NOMO-1 treated with dmso at 0.1 percent for 144 hours (cell line): ENCODE measurements at regions not wholly inside any gene's neighbourhood (a gene's known extent, or its start where the extent isn't known, plus 50 kb on each side); places are given as distances from the start of the nearest gene placed in this dataset.

Experiments
- DNase-seq: peaks from one replicate; lab custom pipeline; 2025; ENCODE audit not compliant: unreplicated experiment; lab: John Stamatoyannopoulos, UW

DNA sequence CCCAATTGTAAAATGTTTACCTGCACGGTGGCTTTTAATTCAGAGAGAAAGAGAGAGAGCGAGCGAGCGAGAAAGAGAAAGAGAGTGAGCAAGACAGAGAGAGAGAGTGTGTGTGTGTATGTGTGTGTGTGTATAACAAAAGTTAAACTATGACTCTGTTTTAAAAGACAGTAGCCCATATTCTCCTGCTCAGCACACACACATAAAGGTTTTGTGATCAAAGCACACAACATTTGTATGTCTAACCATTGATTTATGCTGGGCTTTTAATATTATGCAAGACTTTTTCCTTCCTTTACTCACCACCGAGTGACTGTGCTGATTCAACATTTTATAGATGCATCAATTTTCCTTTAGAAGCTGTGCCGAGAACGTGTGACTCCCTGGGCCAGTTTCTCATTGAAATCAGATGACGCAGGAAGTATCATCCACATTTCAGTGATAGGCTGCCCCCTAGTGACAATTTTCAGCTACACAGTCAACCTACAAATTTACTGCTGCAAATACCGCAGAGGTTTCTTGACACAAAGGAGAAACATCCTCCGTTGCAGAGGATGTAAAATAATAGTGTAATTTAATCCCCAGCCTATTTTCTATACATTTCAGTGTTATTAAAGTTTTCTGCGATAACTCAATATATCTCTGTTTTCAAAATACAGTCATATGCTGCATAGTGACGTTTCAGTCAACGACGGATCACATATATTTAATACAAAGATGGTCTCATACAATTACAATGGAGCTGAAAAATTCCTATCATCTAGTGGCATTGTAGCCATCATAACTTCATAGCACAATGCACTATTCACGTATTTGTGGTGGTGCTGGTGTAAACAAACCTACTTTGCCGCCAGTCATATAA, 165.9 kb upstream of the TANK start:
- peak; percentile 35 for DNase-seq

DNA sequence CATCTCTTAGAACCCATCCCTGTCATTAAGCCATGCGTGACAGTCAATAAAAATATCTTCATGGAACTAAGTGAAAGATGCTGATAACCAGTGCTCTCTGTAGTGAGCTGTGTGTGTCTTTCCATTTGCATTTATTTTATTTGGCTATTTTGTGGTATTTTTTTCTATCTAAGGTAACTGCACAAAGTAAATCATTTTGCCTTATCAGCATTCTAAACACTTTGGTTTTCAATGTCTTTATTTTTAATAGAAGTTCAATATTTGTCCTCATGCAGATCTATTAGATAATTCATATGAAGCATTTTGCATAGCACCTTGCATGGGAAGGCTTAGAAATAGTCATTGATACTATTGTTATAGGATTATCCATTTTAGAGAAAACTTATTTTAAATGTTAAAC, 163.6 kb upstream of the TANK start:
- DNase-seq = no peak

DNA sequence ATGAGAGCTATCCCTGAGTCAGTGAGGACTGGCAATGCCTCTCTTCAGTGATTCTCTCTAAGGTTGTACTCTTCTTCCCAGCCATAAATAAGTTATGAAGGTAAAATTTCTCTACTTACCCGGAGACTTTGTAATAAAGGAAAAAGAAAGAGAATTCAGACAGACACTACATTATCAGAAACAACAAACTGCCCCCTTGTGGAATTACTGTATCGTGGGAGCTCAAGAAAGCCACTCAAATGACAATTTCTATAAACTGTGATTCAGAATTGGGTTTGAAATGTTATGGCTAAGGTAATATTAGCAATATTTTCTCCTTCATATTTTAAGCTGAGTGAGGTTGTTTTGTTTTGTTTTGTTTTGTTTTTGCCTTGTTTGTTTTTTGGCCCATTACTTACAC, 155.8 kb upstream of the TANK start:
- no peak for DNase-seq

DNA sequence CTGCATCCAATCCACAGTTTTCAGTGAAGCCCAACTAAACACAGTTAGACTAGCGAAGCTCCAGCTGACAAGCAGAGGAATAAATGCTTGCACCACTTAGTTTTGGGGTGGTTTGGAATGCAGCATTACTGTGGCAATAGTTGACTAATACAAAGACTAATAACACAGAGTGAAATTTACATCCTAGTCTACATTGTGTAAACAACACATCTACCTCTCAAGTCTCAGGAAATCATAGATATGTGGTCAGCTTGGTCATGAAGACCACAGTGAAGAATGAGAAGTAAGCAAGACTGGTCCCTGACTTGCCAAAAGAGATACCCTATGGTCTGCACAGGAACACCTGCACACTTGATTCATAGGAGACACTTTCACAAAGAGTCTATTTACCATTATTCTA, 155.1 kb upstream of the TANK start:
- no peak for DNase-seq

DNA sequence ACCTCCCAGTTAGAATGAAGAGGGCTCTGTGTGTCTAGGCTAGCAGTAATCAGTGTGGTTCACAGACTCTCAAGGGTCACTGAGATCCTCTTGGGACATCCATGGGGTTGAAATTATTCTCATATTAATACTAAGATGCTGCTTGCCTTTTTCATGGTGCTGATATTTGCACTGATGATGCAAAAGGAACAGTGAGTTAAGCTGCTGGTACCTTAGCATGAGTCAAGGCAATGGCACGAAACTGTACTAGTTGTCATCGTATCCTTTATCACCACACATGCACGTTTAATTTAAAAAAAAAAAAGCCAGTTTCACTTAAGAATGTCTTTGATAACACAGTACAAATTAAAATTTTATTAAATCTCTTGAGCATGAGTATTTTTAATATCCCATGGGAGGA, 151.9 kb upstream of the TANK start:
- DNase-seq = no peak

DNA sequence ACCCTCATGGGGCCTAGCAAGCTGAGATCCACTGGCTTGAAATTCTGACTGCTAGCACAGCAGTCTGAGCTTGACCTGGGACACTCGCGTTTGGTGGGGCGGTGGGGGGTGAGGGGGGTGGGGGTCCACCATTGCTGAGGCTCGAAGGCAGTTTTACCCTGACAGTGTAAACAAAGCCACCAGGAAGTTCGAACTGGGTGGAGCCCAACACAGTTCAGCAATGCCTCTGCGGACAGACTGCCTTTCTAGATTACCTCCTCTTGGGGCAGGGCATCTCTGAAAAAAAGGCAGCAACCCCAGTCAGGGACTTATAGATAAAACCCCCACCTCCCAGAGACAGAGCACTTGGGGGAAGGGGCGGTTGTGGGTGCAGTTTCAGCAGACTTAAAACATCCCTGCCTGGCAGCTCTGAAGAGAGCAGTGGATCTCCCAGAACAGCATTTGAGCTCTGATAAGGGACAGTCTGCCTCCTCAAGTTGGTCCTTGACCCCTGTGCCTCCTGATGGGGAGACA, 149.7 kb upstream of the TANK start:
- no peak for DNase-seq

DNA sequence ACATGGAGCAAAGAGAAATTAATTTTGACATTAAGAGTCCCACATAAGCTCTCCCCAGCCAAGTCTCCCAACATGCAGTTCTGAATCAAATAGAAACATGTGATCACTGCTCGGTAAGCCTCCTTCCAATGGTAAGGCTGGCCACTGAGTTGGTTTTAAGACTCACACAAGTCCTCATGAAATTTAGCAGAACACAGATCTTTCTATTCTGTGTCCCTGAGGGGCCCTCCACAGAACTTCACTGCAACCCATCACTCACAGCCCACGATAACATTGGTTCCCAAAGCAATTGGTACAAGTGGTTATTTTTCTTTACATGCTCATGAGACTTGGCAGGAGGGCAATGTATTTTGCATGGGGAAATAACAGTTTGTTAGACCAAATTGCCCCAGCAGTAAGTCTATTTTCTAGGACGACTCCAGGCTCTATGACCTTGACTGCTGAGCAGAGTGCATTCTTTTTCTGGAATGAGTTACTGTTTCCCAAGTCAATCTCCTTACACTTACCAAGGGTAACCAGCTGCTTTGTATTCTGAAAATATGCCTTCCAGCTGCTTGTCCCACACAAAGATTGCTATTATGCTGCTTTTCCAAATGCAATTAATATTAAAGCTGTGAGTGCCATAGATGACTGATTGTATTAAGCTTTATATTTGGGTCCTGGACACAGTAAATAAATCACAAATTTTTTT, 142.3 kb upstream of the TANK start:
- no peak for DNase-seq

DNA sequence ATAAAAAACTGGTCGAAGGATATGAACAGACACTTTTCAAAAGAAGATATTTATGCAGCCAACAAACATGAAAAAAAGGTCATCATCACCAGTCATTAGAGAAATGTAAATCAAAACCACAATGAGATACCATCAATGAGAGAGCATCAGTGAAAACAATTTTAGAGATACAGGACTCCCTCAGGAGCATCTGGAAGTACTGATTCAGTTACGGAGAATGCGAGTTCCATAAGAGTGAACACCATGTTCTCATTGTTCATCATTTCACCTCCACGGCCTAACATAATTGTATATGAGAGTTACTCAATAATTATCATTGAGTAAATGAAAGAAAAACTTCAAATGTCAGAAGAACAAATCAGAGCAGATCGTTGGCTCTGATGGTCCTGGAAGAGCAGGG, 140.9 kb upstream of the TANK start:
- DNase-seq = no peak

DNA sequence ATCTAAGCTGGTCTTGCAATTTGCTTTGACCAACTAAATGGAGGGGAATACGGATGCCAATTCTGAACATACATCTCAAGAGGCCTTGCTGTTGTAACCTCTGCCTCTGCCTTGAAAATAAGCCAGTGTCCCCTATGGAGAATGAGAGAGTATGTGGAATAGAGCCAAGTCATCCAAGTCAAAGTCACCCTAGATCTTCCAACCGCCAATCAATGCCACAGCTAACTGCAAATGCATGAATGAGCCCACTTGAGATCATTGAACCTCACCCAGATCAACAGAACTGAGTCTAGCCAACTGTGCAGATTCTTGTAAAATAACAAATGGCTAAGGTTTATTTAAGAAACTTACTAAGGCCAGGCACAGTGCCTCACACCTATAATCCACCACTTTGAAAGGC, 139.8 kb upstream of the TANK start:
- DNase-seq = no peak

DNA sequence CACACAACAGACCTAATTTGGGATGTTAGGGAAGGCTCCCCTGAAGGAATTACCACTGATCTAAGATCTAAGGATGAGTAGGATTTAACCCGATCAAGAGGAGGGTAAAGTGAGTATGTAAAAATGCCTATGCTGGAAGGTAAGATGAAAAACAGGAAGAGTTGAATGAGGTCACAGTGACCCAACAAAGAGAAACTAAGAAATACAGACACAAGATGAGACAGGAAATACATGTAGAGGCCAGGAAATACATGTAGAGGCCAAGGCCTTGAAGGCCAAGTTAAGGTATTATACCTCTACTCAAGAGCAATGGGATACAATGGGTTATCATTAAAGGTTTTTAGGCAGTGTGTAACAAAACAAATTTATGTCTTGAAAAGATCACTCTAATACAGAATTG, 131.6 kb upstream of the TANK start:
- no peak for DNase-seq

DNA sequence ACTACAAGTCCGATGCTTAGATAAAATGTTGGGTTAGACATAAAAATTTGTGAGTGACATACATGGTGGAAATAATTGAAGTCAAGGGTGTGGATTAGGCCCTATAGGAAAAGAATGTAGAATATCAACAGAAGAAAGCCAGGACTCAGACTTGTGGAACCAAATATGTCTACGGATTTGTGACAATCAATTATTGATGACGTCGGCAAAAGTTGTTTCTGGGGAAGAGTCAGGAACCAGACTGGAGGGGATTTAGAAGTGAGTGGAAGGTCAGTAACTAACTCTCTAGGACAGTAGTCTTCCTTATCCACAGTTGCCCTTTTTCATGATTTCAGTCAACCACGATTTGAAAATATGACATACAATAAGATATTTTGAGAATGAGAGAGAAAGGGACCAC, 130.9 kb upstream of the TANK start:
- DNase-seq = no peak

DNA sequence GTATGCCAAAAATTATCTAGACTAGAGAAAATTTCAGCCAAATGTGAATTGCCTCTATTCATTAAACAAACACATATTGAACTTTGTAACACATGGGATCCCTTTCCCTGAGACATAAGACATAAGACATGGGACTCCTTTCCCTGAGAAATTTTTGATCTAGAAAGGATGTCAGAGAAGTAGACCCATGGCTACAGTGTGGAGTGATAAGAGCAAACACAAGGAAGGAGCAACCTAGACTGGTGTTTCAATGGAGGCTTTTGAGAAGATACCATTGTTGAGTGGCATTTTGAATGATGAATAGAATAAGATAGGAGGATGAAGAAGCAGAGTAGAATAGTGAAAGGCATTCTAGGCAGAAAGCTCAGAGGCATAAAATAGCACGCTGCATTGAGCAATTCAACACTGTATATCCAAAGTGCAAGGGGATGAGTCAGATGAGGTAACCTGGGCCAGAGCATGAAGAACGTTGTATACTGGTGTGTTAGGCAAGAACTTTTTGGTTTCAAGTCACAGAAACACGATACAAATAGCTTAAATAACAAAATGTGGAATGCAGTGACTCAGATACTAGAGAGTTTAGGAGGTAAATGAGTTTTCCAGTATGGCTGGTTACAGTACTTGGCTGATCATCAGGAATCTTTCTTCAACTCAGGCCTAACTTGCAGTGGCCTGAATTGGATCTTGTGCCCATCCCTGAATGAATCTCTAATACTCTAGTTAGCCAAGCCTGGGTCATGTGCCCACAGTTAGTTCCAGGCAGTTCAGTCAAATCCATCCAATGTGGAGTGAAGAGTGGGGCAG, 129.8 kb upstream of the TANK start:
- DNase-seq = peak; percentile 3

DNA sequence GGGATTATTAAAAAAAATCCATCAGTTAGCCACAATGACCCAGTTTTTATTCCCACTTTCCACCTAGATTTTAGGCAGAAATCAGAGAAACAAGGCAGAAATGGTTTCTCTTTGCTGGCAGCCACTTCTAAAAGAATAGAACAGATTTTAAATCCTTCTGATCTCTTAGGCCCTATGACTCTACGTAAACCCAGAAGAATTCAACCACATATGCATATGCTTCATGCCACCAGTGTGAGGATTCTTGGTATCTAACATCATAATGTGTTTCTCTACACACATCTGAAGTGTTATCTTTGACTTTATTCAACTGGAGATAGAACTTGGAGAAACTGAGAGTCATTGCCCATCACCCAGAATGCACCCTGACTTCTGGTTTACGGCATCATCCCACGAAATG, 128.7 kb upstream of the TANK start:
- DNase-seq = no peak

DNA sequence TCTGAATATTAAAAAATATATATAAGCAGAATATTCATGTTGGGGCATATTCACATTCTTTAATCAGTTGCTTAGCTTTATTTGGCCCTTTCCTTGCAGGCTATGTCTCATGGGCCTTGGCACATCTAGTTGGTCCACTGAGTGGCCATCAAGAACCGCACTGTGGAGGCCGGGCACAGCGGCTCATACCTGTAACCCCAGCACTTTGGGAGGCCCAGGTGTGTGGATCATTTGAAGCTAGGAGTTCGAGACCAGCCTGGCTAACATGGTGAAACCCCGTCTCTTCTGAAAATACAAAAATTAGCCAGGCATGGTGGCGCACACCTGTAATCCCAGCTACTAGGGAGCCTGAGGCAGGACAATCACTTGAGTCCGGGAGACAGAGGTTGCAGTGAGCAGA, 127.6 kb upstream of the TANK start:
- no peak for DNase-seq

DNA sequence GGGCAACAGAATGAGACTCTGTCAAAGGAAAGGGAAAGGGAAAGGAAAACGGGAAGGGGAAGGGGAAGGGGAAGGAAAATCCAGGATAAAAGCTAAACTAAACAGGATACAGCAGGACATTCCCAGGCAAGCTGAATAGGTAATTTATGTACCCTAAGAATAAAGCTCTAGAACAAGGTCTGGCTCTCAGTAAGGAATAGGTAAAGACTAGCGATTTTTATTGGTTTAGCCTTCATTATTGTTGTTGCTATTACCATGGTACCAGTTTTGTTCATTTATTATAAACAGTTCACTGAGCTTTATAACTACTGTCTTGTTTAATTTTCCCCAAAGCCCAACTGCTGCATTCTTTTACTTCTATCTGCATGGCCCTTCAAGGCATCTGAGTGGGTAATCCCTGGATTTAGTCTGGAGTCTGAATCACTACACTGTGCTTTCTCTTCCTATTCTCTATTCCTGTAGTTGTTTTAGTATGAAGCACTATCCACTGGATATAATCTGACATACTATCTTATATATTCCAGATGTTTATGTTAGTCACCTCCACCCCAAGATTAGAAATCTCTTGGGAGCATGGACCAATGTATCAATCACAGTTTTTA, 127.1 kb upstream of the TANK start:
- DNase-seq = no peak

DNA sequence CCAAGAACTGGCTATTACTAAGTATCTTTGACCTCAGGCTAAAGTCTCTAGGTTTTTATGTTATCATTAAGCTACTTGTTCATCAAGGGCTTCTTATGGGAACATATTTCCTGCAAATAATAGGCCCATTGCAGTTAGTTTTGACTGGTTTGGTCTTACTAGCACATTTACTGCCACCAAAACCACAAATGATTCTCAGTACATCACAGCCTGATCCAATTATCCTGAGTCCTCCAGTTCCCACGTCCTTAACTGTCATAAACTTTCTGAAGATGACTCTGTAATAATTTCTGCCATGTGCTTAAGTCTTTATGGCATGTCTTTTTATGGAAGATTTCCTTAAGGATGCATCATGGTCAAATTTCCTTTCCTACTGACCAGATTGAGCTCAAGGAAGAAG, 123.3 kb upstream of the TANK start:
- no peak for DNase-seq

DNA sequence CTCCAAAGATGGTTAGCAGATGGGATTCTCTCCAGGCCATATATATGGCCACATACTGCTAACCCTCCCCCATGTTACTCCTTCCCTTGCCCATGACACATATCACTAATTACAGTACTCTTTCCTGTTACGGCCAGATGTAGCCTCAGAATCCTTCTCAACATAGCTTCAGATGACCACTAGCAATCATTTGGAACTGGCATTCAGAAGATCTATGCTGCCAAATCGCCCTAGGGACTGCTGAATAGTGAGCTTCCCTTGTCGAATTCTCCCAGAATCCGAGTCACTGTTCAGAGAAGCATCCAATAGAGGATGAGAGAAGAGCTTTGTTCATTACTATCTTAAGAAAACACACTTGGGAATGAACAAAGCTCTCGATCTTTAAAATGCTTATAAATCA, 121.2 kb upstream of the TANK start:
- DNase-seq = no peak

DNA sequence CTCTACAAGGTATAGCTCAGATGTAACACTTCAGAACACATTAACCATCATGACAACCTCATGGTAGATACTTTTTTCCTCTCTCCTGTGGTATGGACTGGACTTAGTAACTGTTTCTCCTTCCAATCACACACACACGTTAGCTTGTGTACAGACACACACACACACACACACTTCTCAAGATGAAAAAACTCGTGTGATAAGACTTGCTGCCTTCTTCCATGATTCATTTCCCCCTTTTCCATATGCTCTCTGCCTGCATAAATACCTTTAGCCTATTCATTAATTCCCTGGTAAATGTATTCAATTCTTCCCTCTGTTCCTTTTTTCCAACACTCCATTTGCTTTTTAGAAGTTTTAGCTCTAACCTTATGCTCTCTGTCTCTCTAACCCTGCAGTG, 118.9 kb upstream of the TANK start:
- no peak for DNase-seq

DNA sequence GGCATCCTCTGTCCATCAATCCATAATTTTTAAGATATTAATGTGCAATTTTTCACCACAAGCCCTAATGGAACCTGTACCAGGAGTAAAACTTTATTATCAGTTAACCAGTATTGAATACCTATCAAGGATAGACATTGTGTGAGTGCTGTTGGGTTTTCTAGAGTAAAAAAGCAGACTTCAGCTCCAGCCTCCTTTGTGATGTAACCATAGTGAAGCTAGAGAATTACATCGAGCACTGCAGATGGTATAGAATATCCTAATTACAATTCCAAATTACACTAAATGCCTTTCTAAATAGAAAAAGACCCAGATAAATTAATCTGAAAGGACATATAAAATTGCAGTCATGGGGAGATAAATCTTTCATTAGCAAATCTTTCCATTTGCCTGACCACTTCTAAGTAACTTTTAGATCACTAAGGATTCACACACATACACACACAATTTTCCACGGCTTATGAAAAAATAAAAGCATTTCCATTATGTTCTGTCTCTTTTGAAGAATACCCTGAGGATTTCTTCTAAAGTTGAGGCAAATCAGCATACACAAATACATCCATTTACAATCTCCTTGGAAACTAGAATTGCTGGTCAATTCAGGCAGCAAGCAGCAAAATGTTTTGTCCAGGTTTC, 117.1 kb upstream of the TANK start:
- no peak for DNase-seq

DNA sequence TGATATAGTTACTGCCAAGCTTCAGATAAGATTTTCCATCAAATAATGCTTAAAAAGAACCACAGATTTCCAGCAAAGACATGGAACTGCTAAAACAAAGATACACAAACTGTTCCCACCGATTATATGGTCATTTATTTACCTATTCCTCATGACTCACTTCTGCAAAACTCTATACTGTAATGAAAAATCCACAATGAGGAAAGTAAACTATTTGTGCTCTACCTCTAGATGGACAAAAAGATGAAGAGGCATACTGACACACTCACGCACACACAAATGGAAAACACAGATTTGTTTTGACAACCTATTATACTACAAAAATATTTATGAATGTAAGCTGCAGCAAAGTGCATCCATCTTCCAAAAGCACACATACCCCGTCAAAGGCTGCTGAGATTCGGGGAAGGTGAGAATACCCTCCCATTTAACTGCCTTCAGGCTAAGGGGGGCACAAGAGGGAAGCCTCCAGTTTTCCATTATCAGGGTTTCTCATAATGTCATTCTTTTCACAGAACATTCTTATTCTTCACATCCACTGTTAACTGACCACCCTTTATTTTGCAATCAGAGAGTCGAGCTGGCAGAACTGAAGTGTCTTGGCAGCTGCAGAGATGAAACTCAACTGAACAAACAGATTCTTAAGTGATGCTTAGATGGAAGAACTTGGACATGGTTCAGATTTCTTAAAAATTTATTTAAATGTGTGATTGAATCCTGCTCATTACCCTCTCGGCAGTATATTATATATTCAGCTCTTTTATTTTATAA, 115.9 kb upstream of the TANK start:
- no peak for DNase-seq
